ENCODE measurements at regions not wholly inside any gene's neighbourhood (a gene's known extent, or its start where the extent isn't known, plus 50 kb on each side); places are given as distances from the start of the nearest gene placed in this dataset.

- H3K9me3 ChIP-seq (replicated peaks): no peaks in the 10 kb centered on the region
- H3K27me3 ChIP-seq (replicated peaks): no peaks in the 10 kb centered on the region
- H3K4me3 ChIP-seq: no peak overlapping the region
- H3K27ac ChIP-seq: no peak overlapping the region
- H3K36me3 ChIP-seq: no peaks in the 10 kb centered on the region
- DNase-seq (ENCODE audit: low read depth in 1 of 2, low spot score in 2 of 2): no peak
- no peaks in the 10 kb centered on the region for H3K4me1 ChIP-seq (replicated peaks)
These were observed 437.7 kb downstream of the PRKD1 start for GRCh38 chr14:29489911-29490425.

- no peaks in the 10 kb centered on the region for H3K36me3 ChIP-seq
- H3K4me1 ChIP-seq (replicated peaks): no peaks in the 10 kb centered on the region
- no peaks in the 10 kb centered on the region for H3K27me3 ChIP-seq (replicated peaks)
- H3K27ac ChIP-seq: no peak overlapping the region
- no peaks in the 10 kb centered on the region for H3K9me3 ChIP-seq (replicated peaks)
- H3K4me3 ChIP-seq: no peak overlapping the region
- DNase-seq (ENCODE audit: low read depth in 1 of 2, low spot score in 2 of 2): no peak
These were observed 433.8 kb downstream of the PRKD1 start for GRCh38 chr14:29493849-29494248.

- DNase-seq (ENCODE audit: low read depth in 1 of 2, low spot score in 2 of 2): no peak
- Histone ChIP-seq H3K27ac (no peak overlapping the region), H3K9me3 (replicated peaks) (no peaks in the 10 kb centered on the region), H3K4me3 (no peak overlapping the region), H3K4me1 (replicated peaks) (no peaks in the 10 kb centered on the region), H3K27me3 (replicated peaks) (no peaks in the 10 kb centered on the region), H3K36me3 (no peaks in the 10 kb centered on the region)
These were observed 433.3 kb downstream of the PRKD1 start for GRCh38 chr14:29494312-29494711.

GRCh38 chr14:29503903-29504302 lies 423.7 kb downstream of the PRKD1 start:
- H3K4me3 ChIP-seq: no peak overlapping the region
- H3K36me3 ChIP-seq: no peaks in the 10 kb centered on the region
- no peak overlapping the region for H3K27ac ChIP-seq
- no peak for DNase-seq (ENCODE audit: low read depth in 1 of 2, low spot score in 2 of 2)
- no peaks in the 10 kb centered on the region for H3K27me3 ChIP-seq (replicated peaks)
- H3K4me1 ChIP-seq (replicated peaks): no peaks in the 10 kb centered on the region
- no peaks in the 10 kb centered on the region for H3K9me3 ChIP-seq (replicated peaks)

- no peak overlapping the region for H3K4me3 ChIP-seq
- H3K9me3 ChIP-seq (replicated peaks): no peaks in the 10 kb centered on the region
- no peaks in the 10 kb centered on the region for H3K4me1 ChIP-seq (replicated peaks)
- no peaks in the 10 kb centered on the region for H3K27me3 ChIP-seq (replicated peaks)
- no peaks in the 10 kb centered on the region for H3K36me3 ChIP-seq
- no peak overlapping the region for H3K27ac ChIP-seq
- DNase-seq (ENCODE audit: low read depth in 1 of 2, low spot score in 2 of 2): no peak
These were observed 409.3 kb downstream of the PRKD1 start for GRCh38 chr14:29518335-29518734.

GRCh38 chr14:29521526-29522137 lies 406.0 kb downstream of the PRKD1 start:
- Histone ChIP-seq H3K36me3 (no peaks in the 10 kb centered on the region), H3K27ac (no peak overlapping the region), H3K4me3 (no peak overlapping the region), H3K27me3 (replicated peaks) (no peaks in the 10 kb centered on the region), H3K4me1 (replicated peaks) (no peaks in the 10 kb centered on the region), H3K9me3 (replicated peaks) (no peaks in the 10 kb centered on the region)
- no peak for DNase-seq (ENCODE audit: low read depth in 1 of 2, low spot score in 2 of 2)
